KOPT-K1 (cell line): ENCODE measurements at regions not wholly inside any gene's neighbourhood (a gene's known extent, or its start where the extent isn't known, plus 50 kb on each side); places are given as distances from the start of the nearest gene placed in this dataset.

Experiments used
- H3K27ac ChIP-seq: fragments of 200-600 bp; sonication (generic); 2 replicates; pipeline ENCODE4 v1.5.1; 2016; ENCODE audit warnings: antibody characterized with exemption, mild to moderate bottlenecking, low read depth, low read length; ENCODE audit not compliant: poor library complexity, severe bottlenecking
- H3K36me3 ChIP-seq: fragments of 200-600 bp; sonication (generic); 2 replicates; pipeline ENCODE4 v1.5.1; 2017; ENCODE audit warnings: antibody characterized with exemption, mild to moderate bottlenecking, low read length, moderate library complexity; ENCODE audit not compliant: insufficient read depth
- H3K9me3 ChIP-seq: fragments of 200-600 bp; sonication (generic); 2 replicates; pipeline ENCODE4 v1.5.1; 2017; ENCODE audit warnings: antibody characterized with exemption, low read length, mild to moderate bottlenecking; ENCODE audit not compliant: insufficient read depth, poor library complexity, severe bottlenecking

- no peaks in the 10 kb centered on the region for H3K36me3 ChIP-seq
- no peak overlapping the region for H3K27ac ChIP-seq
- no peaks in the 10 kb centered on the region for H3K9me3 ChIP-seq
Observed at GRCh38 chr10:78764846-78765430, 303.8 kb upstream of the ZMIZ1 start.

- no peak overlapping the region for H3K27ac ChIP-seq
- H3K9me3 ChIP-seq, result no peaks in the 10 kb centered on the region
- H3K36me3 ChIP-seq, result no peaks in the 10 kb centered on the region
Observed at GRCh38 chr10:78765726-78766335, 302.9 kb upstream of the ZMIZ1 start.

- Histone ChIP-seq H3K27ac (no peak overlapping the region), H3K9me3 (no peaks in the 10 kb centered on the region), H3K36me3 (no peaks in the 10 kb centered on the region)
Observed at GRCh38 chr10:78766603-78767002, 302.2 kb upstream of the ZMIZ1 start.

- H3K36me3 ChIP-seq, result no peaks in the 10 kb centered on the region
Observed at GRCh38 chr10:78768041-78768835, 300.5 kb upstream of the ZMIZ1 start.

GRCh38 chr10:78768876-78769275 is 299.9 kb upstream of the ZMIZ1 start:
- H3K36me3 ChIP-seq, result no peaks in the 10 kb centered on the region
- no peak overlapping the region for H3K27ac ChIP-seq
- no peaks in the 10 kb centered on the region for H3K9me3 ChIP-seq

More at GRCh38 chr10:78768041-78768835, 300.5 kb upstream of the ZMIZ1 start:
- H3K9me3 ChIP-seq, result no peaks in the 10 kb centered on the region
- no peak overlapping the region for H3K27ac ChIP-seq

GRCh38 chr10:78769526-78769925 is 299.2 kb upstream of the ZMIZ1 start:
- no peaks in the 10 kb centered on the region for H3K9me3 ChIP-seq
- H3K36me3 ChIP-seq, result no peaks in the 10 kb centered on the region
- no peak overlapping the region for H3K27ac ChIP-seq

- no peaks in the 10 kb centered on the region for H3K36me3 ChIP-seq
- no peak overlapping the region for H3K27ac ChIP-seq
- no peaks in the 10 kb centered on the region for H3K9me3 ChIP-seq
Observed at GRCh38 chr10:78770167-78771090, 298.3 kb upstream of the ZMIZ1 start.

- Histone ChIP-seq H3K9me3 (no peaks in the 10 kb centered on the region), H3K36me3 (no peaks in the 10 kb centered on the region), H3K27ac (no peak overlapping the region)
Observed at GRCh38 chr10:78771260-78771659, 297.5 kb upstream of the ZMIZ1 start.

- Histone ChIP-seq H3K27ac (no peak overlapping the region), H3K36me3 (no peaks in the 10 kb centered on the region), H3K9me3 (no peaks in the 10 kb centered on the region)
Observed at GRCh38 chr10:78771808-78772455, 296.8 kb upstream of the ZMIZ1 start.

- no peak overlapping the region for H3K27ac ChIP-seq
- no peaks in the 10 kb centered on the region for H3K9me3 ChIP-seq
- no peaks in the 10 kb centered on the region for H3K36me3 ChIP-seq
Observed at GRCh38 chr10:78772486-78772885, 296.3 kb upstream of the ZMIZ1 start.

- H3K27ac ChIP-seq, result no peak overlapping the region
- no peaks in the 10 kb centered on the region for H3K9me3 ChIP-seq
- H3K36me3 ChIP-seq, result no peaks in the 10 kb centered on the region
Observed at GRCh38 chr10:78772986-78773530, 295.7 kb upstream of the ZMIZ1 start.

GRCh38 chr10:78774614-78774998 is 294.2 kb upstream of the ZMIZ1 start:
- Histone ChIP-seq H3K27ac (no peak overlapping the region), H3K36me3 (no peaks in the 10 kb centered on the region), H3K9me3 (no peaks in the 10 kb centered on the region)

GRCh38 chr10:78774999-78775711 is 293.6 kb upstream of the ZMIZ1 start:
- H3K9me3 ChIP-seq, result no peaks in the 10 kb centered on the region

GRCh38 chr10:78775891-78776290 is 292.9 kb upstream of the ZMIZ1 start:
- H3K9me3 ChIP-seq, result no peaks in the 10 kb centered on the region
- no peaks in the 10 kb centered on the region for H3K36me3 ChIP-seq
- no peak overlapping the region for H3K27ac ChIP-seq

More at GRCh38 chr10:78774999-78775711, 293.6 kb upstream of the ZMIZ1 start:
- Histone ChIP-seq H3K27ac (no peak overlapping the region), H3K36me3 (no peaks in the 10 kb centered on the region)
